Spleen (tissue), 11 donors: ENCODE measurements at regions not wholly inside any gene's neighbourhood (a gene's known extent, or its start where the extent isn't known, plus 50 kb on each side); places are given as distances from the start of the nearest gene placed in this dataset.

Experiments
- DNase-seq: peaks from one replicate; pipeline ENCODE4 v3.0.0-alpha.2; 2020
- H3K27ac ChIP-seq, 8 donors: fragments of 200-600 bp; sonication (generic) in 7 of 8; 1 replicate in 4 of 8; 2 replicates in 4 of 8; pipeline versions ENCODE4 v1.5.0 to v1.8.0; 2016 to 2021; ENCODE audit warnings: inconsistent platforms in 4 of 8, mild to moderate bottlenecking in 4 of 8, moderate library complexity in 1 of 8
- H3K27me3 ChIP-seq, 7 donors: fragments of 200-600 bp; sonication (generic) in 6 of 7; replicated peaks in 1 of 7; 1 replicate in 4 of 7; 2 replicates in 3 of 7; pipeline versions ENCODE4 v1.5.0 to v1.8.0; 2016 to 2021; ENCODE audit warnings: inconsistent platforms in 3 of 7, mild to moderate bottlenecking in 1 of 7
- H3K36me3 ChIP-seq, 6 donors: fragments of 200-600 bp; sonication (generic) in 5 of 6; 1 replicate in 4 of 6; 2 replicates in 2 of 6; pipeline versions ENCODE4 v1.5.0 to v1.8.0; 2016 to 2021; ENCODE audit warnings: inconsistent platforms in 2 of 6
- H3K4me1 ChIP-seq, 6 donors: fragments of 200-600 bp; sonication (generic) in 5 of 6; 1 replicate in 3 of 6; 2 replicates in 3 of 6; pipeline versions ENCODE4 v1.5.0 to v1.8.0; 2016 to 2021; ENCODE audit warnings: inconsistent platforms in 3 of 6
- H3K4me3 ChIP-seq, 8 donors: fragments of 200-600 bp; sonication (generic) in 7 of 8; 1 replicate in 4 of 8; 2 replicates in 4 of 8; pipeline versions ENCODE4 v1.5.0 to v1.8.0; 2016 to 2021; ENCODE audit warnings: inconsistent platforms in 4 of 8, mild to moderate bottlenecking in 4 of 8, moderate library complexity in 2 of 8
- H3K9me3 ChIP-seq, 8 donors: fragments of 200-600 bp; sonication (generic) in 7 of 8; 1 replicate in 4 of 8; 2 replicates in 4 of 8; pipeline versions ENCODE4 v1.5.0 to v1.8.0; 2016 to 2021; ENCODE audit warnings: inconsistent platforms in 4 of 8
- POLR2A ChIP-seq, 3 donors: fragments of 450-650 bp; IDR thresholded peaks; one replicate each; pipeline ENCODE4 v1.5.1; 2017; ENCODE audit warnings: antibody characterized with exemption in 3 of 3, mild to moderate bottlenecking in 1 of 3
- POLR2AphosphoS5 ChIP-seq, 3 donors: sonication (generic); formaldehyde crosslinking; IDR thresholded peaks; one replicate each; pipeline ENCODE4 v1.5.1; 2017; ENCODE audit warnings: antibody characterized with exemption in 3 of 3
- WGBS, 5 donors: extraction: QIAGEN DNeasy Blood & Tissue Kit in 3 of 5; methylation state at CpG; one replicate each; pipeline versions ENCODE4 v1.1.5 to v1.1.7; 2013 to 2018; 5-methylcytosine and 5-hydroxymethylcytosine counted together
- intact Hi-C: fragments of 100-400 bp; cut with DNase I; formaldehyde crosslinking; loops from one replicate; pipeline ENCODE4 v1.15.0; 2023; ENCODE audit warnings: low total_unique reads
- TF ChIP-seq, protein P1 (sequence below), 11 experiments: fragments of 200-600 bp in 7 of 11; fragments of 450-650 bp in 4 of 11; sonication (generic) in 4 of 11; IDR thresholded peaks in 8 of 11; conservative IDR thresholded peaks in 3 of 11; 1 replicate in 7 of 11; 2 replicates in 4 of 11; pipeline versions ENCODE4 v1.4.0 to v1.8.0; 2016 to 2021; ENCODE audit warnings: antibody characterized with exemption in 11 of 11, inconsistent platforms in 4 of 11, mild to moderate bottlenecking in 1 of 11
- donor health status: healthy with polysubstance abuse.
- donor health status: DM: no; HTN: no; CAD: no; lungs with moderate emphysema.
- donor health status: DM: no; HTN: no; CAD: no.
- donor health status: Bipolar disorder and iron deficiency.
- donor health status: healthy.
- donor health status: DM: no; HTN: no; CAD: no.
- donor health status: DM: yes; HTN: yes; CAD: no.

DNA sequence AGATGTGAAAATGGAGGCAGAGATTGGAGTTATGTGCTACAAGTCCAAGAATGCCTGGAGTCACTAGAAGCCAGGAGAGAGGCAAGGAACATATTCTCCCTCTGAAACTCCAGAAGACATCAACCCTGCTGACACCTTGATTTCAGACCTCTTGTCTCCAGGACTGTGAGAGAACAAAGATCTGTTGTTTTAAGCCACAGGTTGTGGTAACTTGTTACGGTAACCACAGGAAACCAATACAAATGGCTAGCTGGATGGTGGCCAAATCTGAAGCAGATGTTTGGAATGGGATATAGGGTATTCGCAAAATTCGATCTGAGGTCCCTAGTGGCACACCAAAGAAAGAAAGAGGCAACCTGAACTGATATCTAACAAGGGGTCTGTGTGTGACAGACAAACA is 129.0 kb downstream of the HERPUD2 start:
- Histone ChIP-seq H3K4me3 (no peak overlapping the region), H3K27ac (no peak overlapping the region), H3K9me3 (no peaks in the 10 kb centered on the region), H3K36me3 (no peaks in the 10 kb centered on the region), H3K27me3 (no peaks in the 10 kb centered on the region), H3K4me1 (peaks cover 0 to 15% (median 10%) of the 10 kb centered on the region in 6 donors)
- intact Hi-C loops = no loop called here
- 28 to 39% (median 32%) methylated on average over 3 of the region's 3 CpGs for WGBS, 5 donors
- TF ChIP-seq POLR2A (IDR thresholded peaks at IDR 0.05) (no peak), POLR2AphosphoS5 (IDR thresholded peaks at IDR 0.05) (no peak)
- TF ChIP-seq, protein P1, sequence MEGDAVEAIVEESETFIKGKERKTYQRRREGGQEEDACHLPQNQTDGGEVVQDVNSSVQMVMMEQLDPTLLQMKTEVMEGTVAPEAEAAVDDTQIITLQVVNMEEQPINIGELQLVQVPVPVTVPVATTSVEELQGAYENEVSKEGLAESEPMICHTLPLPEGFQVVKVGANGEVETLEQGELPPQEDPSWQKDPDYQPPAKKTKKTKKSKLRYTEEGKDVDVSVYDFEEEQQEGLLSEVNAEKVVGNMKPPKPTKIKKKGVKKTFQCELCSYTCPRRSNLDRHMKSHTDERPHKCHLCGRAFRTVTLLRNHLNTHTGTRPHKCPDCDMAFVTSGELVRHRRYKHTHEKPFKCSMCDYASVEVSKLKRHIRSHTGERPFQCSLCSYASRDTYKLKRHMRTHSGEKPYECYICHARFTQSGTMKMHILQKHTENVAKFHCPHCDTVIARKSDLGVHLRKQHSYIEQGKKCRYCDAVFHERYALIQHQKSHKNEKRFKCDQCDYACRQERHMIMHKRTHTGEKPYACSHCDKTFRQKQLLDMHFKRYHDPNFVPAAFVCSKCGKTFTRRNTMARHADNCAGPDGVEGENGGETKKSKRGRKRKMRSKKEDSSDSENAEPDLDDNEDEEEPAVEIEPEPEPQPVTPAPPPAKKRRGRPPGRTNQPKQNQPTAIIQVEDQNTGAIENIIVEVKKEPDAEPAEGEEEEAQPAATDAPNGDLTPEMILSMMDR (IDR thresholded peaks at IDR 0.05 in 8 of 11, conservative IDR thresholded peaks at IDR 0.05 in 3 of 11) = no peak
- DNase-seq = no peak

DNA sequence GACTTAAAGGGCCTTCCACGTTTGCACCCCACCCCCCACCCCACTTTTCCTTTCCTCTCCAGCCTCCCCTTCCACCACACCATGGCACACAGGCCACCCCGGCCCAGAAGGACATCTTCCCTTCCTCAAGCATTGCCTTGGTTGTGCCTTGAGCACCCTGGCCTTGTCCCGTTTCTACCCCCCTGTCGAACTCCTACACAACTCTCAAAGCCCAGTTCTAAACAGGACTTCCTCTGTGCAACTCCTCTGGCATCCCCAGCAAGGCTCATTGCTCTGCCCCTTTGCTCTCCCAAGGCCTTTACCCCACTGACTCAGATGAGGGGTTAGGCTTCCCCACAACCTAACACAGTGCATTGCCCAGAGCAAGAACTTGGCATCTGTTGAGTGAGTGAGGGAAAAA is 136.1 kb downstream of the HERPUD2 start:
- WGBS, 5 donors = 87 to 95% (median 89%) methylated on average over 4 of the region's 4 CpGs
- TF ChIP-seq, protein P1 (IDR thresholded peaks at IDR 0.05 in 8 of 11, conservative IDR thresholded peaks at IDR 0.05 in 3 of 11) = no peak
- TF ChIP-seq POLR2AphosphoS5 (IDR thresholded peaks at IDR 0.05) (no peak), POLR2A (IDR thresholded peaks at IDR 0.05) (no peak)
- Histone ChIP-seq H3K27ac (no peak overlapping the region), H3K9me3 (no peaks in the 10 kb centered on the region), H3K4me1 (peaks cover 0 to 8% (median 0%) of the 10 kb centered on the region in 6 donors), H3K4me3 (no peak overlapping the region), H3K36me3 (no peaks in the 10 kb centered on the region), H3K27me3 (peaks cover 0 to 3% (median 0%) of the 10 kb centered on the region in 7 donors)
- DNase-seq = no peak
- intact Hi-C loops = no loop called here

DNA sequence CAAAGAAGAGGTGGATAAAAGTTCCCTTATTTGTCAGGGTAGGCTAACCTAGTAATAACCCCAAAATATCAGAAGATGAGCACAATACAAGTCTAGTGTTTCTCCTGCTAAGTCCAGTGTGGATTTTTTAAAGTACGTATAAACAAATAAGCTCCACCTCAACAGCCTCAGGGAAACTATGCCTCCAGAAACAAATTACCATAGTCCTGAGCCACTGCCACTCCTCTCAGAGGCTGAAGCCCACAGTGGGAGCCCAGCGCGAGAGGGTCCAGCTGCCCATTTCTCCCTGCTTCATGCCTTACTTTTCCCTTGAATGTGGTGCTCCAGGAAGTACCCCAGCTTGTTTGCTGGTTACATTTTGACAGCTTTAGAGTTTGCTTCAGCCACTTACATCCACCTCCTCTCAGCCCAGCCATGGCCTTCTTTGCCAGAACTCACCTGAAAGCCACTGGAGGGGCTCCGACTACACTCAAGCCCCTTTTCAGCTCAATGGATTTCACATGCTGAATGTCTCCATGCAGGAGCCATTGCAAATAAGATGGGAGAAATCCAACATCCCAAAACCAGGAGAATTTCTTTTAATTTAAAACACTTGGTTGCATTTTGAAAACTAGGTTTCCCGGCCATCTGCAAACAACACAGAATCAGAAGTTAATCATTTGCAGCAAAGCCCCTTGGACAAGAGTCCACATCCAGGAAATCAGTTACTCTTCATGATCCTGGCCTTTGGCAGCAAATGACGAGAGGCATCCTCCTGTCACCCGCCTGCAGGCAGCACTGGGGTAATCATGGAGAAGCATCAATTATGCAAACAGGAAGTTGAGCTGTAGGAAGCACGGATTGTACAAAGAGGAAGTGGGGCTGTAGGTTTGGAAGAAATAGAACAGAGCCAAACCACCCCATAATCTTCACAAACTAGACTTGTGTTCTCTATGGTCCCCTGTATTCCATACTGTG is 138.1 kb downstream of the HERPUD2 start:
- no peaks in the 10 kb centered on the region for H3K9me3 ChIP-seq
- TF ChIP-seq, protein P1 (IDR thresholded peaks at IDR 0.05 in 8 of 11, conservative IDR thresholded peaks at IDR 0.05 in 3 of 11) = no peak
- TF ChIP-seq POLR2A (IDR thresholded peaks at IDR 0.05) (no peak), POLR2AphosphoS5 (IDR thresholded peaks at IDR 0.05) (no peak)
- H3K4me3 ChIP-seq = no peak overlapping the region
- DNase-seq = no peak
- no peak overlapping the region for H3K27ac ChIP-seq
- peaks cover 0 to 8% (median 0%) of the 10 kb centered on the region in 6 donors for H3K4me1 ChIP-seq
- 62 to 70% (median 63%) methylated on average over 8 of the region's 8 CpGs for WGBS, 5 donors
- H3K36me3 ChIP-seq = no peaks in the 10 kb centered on the region
- intact Hi-C loops = no loop called here
- peaks cover 0 to 3% (median 0%) of the 10 kb centered on the region in 7 donors for H3K27me3 ChIP-seq

DNA sequence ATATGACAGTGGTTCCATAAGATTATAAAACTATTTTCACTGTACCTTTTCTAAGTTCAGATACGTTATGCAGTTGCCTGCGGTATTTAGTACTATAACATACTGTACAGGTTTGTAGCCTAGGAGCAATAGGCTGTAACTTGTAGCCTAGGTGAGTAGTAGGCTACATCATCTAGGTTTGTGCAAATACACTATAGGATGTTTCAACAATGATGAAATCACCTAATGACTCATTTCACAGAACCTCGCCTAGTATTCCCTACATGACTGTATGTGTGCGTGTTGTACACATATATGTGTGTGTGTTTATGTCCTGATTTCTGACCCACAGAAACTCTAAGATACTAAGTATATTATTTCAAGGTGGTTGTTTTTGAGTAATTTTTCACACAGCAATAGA is 139.0 kb downstream of the HERPUD2 start:
- WGBS, 5 donors = 34 to 67% (median 64%) methylated on average over 4 of the region's 4 CpGs
- no peak for DNase-seq
- no peaks in the 10 kb centered on the region for H3K9me3 ChIP-seq
- TF ChIP-seq, protein P1 (IDR thresholded peaks at IDR 0.05 in 8 of 11, conservative IDR thresholded peaks at IDR 0.05 in 3 of 11) = no peak
- TF ChIP-seq POLR2A (IDR thresholded peaks at IDR 0.05) (no peak), POLR2AphosphoS5 (IDR thresholded peaks at IDR 0.05) (no peak)
- H3K27me3 ChIP-seq = peaks cover 0 to 3% (median 0%) of the 10 kb centered on the region in 7 donors
- no peak overlapping the region for H3K4me3 ChIP-seq
- no peaks in the 10 kb centered on the region for H3K36me3 ChIP-seq
- no peak overlapping the region for H3K27ac ChIP-seq
- H3K4me1 ChIP-seq = peaks cover 0 to 8% (median 0%) of the 10 kb centered on the region in 6 donors
- intact Hi-C loops = no loop called here
